ENCODE measurements at regions not wholly inside any gene's neighbourhood (a gene's known extent, or its start where the extent isn't known, plus 50 kb on each side); places are given as distances from the start of the nearest gene placed in this dataset.

GRCh38 chr1:58266242-58266641 is 280.3 kb downstream of the OMA1 start:
- TF ChIP-seq ETV6 (conservative IDR thresholded peaks at IDR 0.05 in 1 of 2, IDR thresholded peaks at IDR 0.05 in 1 of 2; ENCODE audit: borderline replicate concordance in 1 of 2, low read depth in 1 of 2) (no peak), RELA (IDR thresholded peaks at IDR 0.05; ENCODE audit: borderline replicate concordance, partially characterized antibody) (no peak)
- TF ChIP-seq, protein P1, sequence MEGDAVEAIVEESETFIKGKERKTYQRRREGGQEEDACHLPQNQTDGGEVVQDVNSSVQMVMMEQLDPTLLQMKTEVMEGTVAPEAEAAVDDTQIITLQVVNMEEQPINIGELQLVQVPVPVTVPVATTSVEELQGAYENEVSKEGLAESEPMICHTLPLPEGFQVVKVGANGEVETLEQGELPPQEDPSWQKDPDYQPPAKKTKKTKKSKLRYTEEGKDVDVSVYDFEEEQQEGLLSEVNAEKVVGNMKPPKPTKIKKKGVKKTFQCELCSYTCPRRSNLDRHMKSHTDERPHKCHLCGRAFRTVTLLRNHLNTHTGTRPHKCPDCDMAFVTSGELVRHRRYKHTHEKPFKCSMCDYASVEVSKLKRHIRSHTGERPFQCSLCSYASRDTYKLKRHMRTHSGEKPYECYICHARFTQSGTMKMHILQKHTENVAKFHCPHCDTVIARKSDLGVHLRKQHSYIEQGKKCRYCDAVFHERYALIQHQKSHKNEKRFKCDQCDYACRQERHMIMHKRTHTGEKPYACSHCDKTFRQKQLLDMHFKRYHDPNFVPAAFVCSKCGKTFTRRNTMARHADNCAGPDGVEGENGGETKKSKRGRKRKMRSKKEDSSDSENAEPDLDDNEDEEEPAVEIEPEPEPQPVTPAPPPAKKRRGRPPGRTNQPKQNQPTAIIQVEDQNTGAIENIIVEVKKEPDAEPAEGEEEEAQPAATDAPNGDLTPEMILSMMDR (IDR thresholded peaks at IDR 0.05 in 2 of 3, conservative IDR thresholded peaks at IDR 0.05 in 1 of 3; ENCODE audit: control insufficient read depth in 2 of 3, extremely low read depth in 1 of 3, insufficient read depth in 1 of 3, low read depth in 3 of 3, low read length in 3 of 3) = no peak
- TF ChIP-seq, protein P2, sequence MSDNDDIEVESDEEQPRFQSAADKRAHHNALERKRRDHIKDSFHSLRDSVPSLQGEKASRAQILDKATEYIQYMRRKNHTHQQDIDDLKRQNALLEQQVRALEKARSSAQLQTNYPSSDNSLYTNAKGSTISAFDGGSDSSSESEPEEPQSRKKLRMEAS (IDR thresholded peaks at IDR 0.05; ENCODE audit: low read depth, low read length) = no peak

All from GM12878 (cell line).